HT-29 (cell line): ENCODE measurements at regions not wholly inside any gene's neighbourhood (a gene's known extent, or its start where the extent isn't known, plus 50 kb on each side); places are given as distances from the start of the nearest gene placed in this dataset.

Experiments
- DNase-seq: peaks from one replicate; pipeline ENCODE4 v3.0.0-alpha.2; 2015; ENCODE audit warnings: low spot score

- DNase-seq, result peak; percentile 35
Observed at GRCh38 chr11:19370100-19370861, 129.5 kb upstream of the E2F8 start.

- DNase-seq, result no peak
Observed at GRCh38 chr11:19368726-19369375, 128.1 kb upstream of the E2F8 start.

GRCh38 chr11:19366992-19367709, 126.4 kb upstream of the E2F8 start:
- DNase-seq, result no peak

- no peak for DNase-seq
Observed at GRCh38 chr11:19365743-19366410, 125.1 kb upstream of the E2F8 start.

- no peak for DNase-seq
Observed at GRCh38 chr11:19359221-19360000, 118.7 kb upstream of the E2F8 start.

- no peak for DNase-seq
Observed at GRCh38 chr11:19357943-19358342, 117.2 kb upstream of the E2F8 start.

GRCh38 chr11:19355601-19356000, 114.9 kb upstream of the E2F8 start:
- no peak for DNase-seq

GRCh38 chr11:19353287-19353850, 112.6 kb upstream of the E2F8 start:
- no peak for DNase-seq

- DNase-seq, result no peak
Observed at GRCh38 chr11:19352771-19353160, 112.0 kb upstream of the E2F8 start.

- no peak for DNase-seq
Observed at GRCh38 chr11:19352072-19352770, 111.5 kb upstream of the E2F8 start.

- no peak for DNase-seq
Observed at GRCh38 chr11:19351426-19351825, 110.7 kb upstream of the E2F8 start.

GRCh38 chr11:19350160-19350559, 109.4 kb upstream of the E2F8 start:
- no peak for DNase-seq

- DNase-seq, result no peak
Observed at GRCh38 chr11:19349340-19350025, 108.7 kb upstream of the E2F8 start.

GRCh38 chr11:19347911-19348310, 107.2 kb upstream of the E2F8 start:
- no peak for DNase-seq

- no peak for DNase-seq
Observed at GRCh38 chr11:19345848-19346681, 105.3 kb upstream of the E2F8 start.

GRCh38 chr11:19345519-19345847, 104.7 kb upstream of the E2F8 start:
- DNase-seq, result no peak

GRCh38 chr11:19344661-19345518, 104.1 kb upstream of the E2F8 start:
- no peak for DNase-seq

GRCh38 chr11:19342036-19342435, 101.3 kb upstream of the E2F8 start:
- DNase-seq, result no peak
